HEK293 (cell line): ENCODE measurements at regions not wholly inside any gene's neighbourhood (a gene's known extent, or its start where the extent isn't known, plus 50 kb on each side); places are given as distances from the start of the nearest gene placed in this dataset.

Experiments used
- CTCF ChIA-PET: fragments of 350-600 bp; formaldehyde crosslinking; extraction: SDS; loops from one replicate; lab custom pipeline; 2021; ENCODE audit warnings: antibody characterized with exemption; lab: Yijun Ruan, JAX
- POLR2A ChIA-PET: fragments of 300-600 bp; formaldehyde crosslinking; extraction: SDS; loops from one replicate; lab custom pipeline; 2020; ENCODE audit warnings: antibody characterized with exemption, inconsistent platforms; lab: Yijun Ruan, JAX
- H3K27ac ChIP-seq: fragments of 200-500 bp; sonication (Bioruptor generic); 2 replicates; pipeline ENCODE4 v1.5.1; 2014; ENCODE audit warnings: low read depth, low read length, control low read depth, inconsistent platforms; ENCODE audit errors: extremely low read depth
- H3K36me3 ChIP-seq, 2 experiments: fragments of 200-500 bp in 1 of 2; sonication (Bioruptor generic) in 1 of 2; 1 replicate in 1 of 2; 2 replicates in 1 of 2; pipeline ENCODE4 v1.5.1; 2014 to 2017; ENCODE audit warnings: inconsistent platforms in 2 of 2, low read length in 2 of 2; ENCODE audit not compliant: control insufficient read depth in 2 of 2, insufficient read depth in 1 of 2
- H3K4me1 ChIP-seq: fragments of 200-500 bp; sonication (Bioruptor generic); 2 replicates; pipeline ENCODE4 v1.5.1; 2014; ENCODE audit warnings: mild to moderate bottlenecking, low read length, inconsistent platforms; ENCODE audit not compliant: control insufficient read depth, insufficient read depth
- H3K4me3 ChIP-seq: 2 replicates; pipeline ENCODE4 v1.5.1; 2011; ENCODE audit warnings: low read depth, mild to moderate bottlenecking, control low read depth, low read length, moderate library complexity
- H3K9me3 ChIP-seq: fragments of 200-500 bp; sonication (Bioruptor generic); 2 replicates; pipeline ENCODE4 v1.5.1; 2014; ENCODE audit warnings: low read depth, low read length, inconsistent platforms; ENCODE audit not compliant: control insufficient read depth, insufficient read depth
- EGR2 ChIP-seq: fragments of 450-650 bp; formaldehyde crosslinking; IDR thresholded peaks from 2 replicates; pipeline ENCODE4 v1.5.1; 2016; ENCODE audit warnings: low read depth, missing biosample characterization, missing genetic modification characterization
- GLIS2 ChIP-seq: fragments of 450-650 bp; formaldehyde crosslinking; IDR thresholded peaks from 2 replicates; pipeline ENCODE4 v1.5.1; 2016; ENCODE audit warnings: missing biosample characterization, missing genetic modification characterization
- MEIS1 ChIP-seq: sonication (generic); formaldehyde crosslinking; IDR thresholded peaks from 2 replicates; pipeline ENCODE4 v1.8.1; 2022; ENCODE audit warnings: missing genetic modification reagents, mild to moderate bottlenecking, borderline replicate concordance
- MYNN ChIP-seq: fragments of 450-650 bp; formaldehyde crosslinking; IDR thresholded peaks from 2 replicates; pipeline ENCODE4 v1.5.1; 2016; ENCODE audit warnings: missing biosample characterization, missing genetic modification characterization, borderline replicate concordance
- ZBTB21 ChIP-seq: fragments of 450-650 bp; formaldehyde crosslinking; IDR thresholded peaks from 2 replicates; pipeline ENCODE4 v1.5.1; 2017; ENCODE audit warnings: missing biosample characterization, missing genetic modification characterization
- ZEB2 ChIP-seq: fragments of 450-650 bp; formaldehyde crosslinking; IDR thresholded peaks from 2 replicates; pipeline ENCODE4 v1.5.1; 2016; ENCODE audit warnings: missing biosample characterization, missing genetic modification characterization
- ZNF133 ChIP-seq: fragments of 450-650 bp; formaldehyde crosslinking; IDR thresholded peaks from 2 replicates; pipeline ENCODE4 v1.5.1; 2016; ENCODE audit warnings: missing biosample characterization, missing genetic modification characterization
- ZNF202 ChIP-seq: fragments of 450-650 bp; formaldehyde crosslinking; IDR thresholded peaks from 2 replicates; pipeline ENCODE4 v1.5.1; 2016; ENCODE audit warnings: missing biosample characterization, missing genetic modification characterization, borderline replicate concordance
- ZNF423 ChIP-seq: fragments of 450-650 bp; formaldehyde crosslinking; IDR thresholded peaks from 2 replicates; pipeline ENCODE4 v1.5.1; 2016; ENCODE audit warnings: missing biosample characterization, missing genetic modification characterization
- ZNF629 ChIP-seq: fragments of 450-650 bp; formaldehyde crosslinking; IDR thresholded peaks from 2 replicates; pipeline ENCODE4 v1.5.1; 2017; ENCODE audit warnings: missing biosample characterization, missing genetic modification characterization
- ZNF701 ChIP-seq: fragments of 450-650 bp; formaldehyde crosslinking; IDR thresholded peaks from 2 replicates; pipeline ENCODE4 v1.5.1; 2016; ENCODE audit warnings: missing biosample characterization, missing genetic modification characterization
- ZNF768 ChIP-seq: fragments of 450-650 bp; formaldehyde crosslinking; IDR thresholded peaks from 2 replicates; pipeline ENCODE4 v1.5.1; 2018; ENCODE audit warnings: missing biosample characterization, mild to moderate bottlenecking, missing genetic modification characterization
- ZNF785 ChIP-seq: fragments of 450-650 bp; formaldehyde crosslinking; IDR thresholded peaks from 2 replicates; pipeline ENCODE4 v1.5.1; 2016; ENCODE audit warnings: missing biosample characterization, missing genetic modification characterization
- ZXDB ChIP-seq: fragments of 450-650 bp; formaldehyde crosslinking; IDR thresholded peaks from 2 replicates; pipeline ENCODE4 v1.5.1; 2016; ENCODE audit warnings: missing biosample characterization, missing genetic modification characterization
- TF ChIP-seq, protein P1 (sequence below): fragments of 450-650 bp; formaldehyde crosslinking; IDR thresholded peaks from 2 replicates; pipeline ENCODE4 v1.5.1; 2016; ENCODE audit warnings: missing biosample characterization, missing genetic modification characterization
- TF ChIP-seq, protein P2 (sequence below): fragments of 450-650 bp; formaldehyde crosslinking; IDR thresholded peaks from 2 replicates; pipeline ENCODE4 v1.5.1; 2016; ENCODE audit warnings: missing biosample characterization, missing genetic modification characterization
- TF ChIP-seq, protein P3 (sequence below): fragments of 450-650 bp; formaldehyde crosslinking; optimal IDR thresholded peaks from 2 replicates; pipeline ENCODE3; 2016; ENCODE audit warnings: missing biosample characterization, mild to moderate bottlenecking, missing genetic modification characterization
- TF ChIP-seq, protein P4 (sequence below): fragments of 450-650 bp; formaldehyde crosslinking; IDR thresholded peaks from 2 replicates; pipeline ENCODE4 v1.5.1; 2016; ENCODE audit warnings: missing biosample characterization, missing genetic modification characterization, borderline replicate concordance
- TF ChIP-seq, protein P5 (sequence below): fragments of 450-650 bp; formaldehyde crosslinking; IDR thresholded peaks from 2 replicates; pipeline ENCODE4 v1.5.1; 2016; ENCODE audit warnings: missing biosample characterization, missing genetic modification characterization

DNA sequence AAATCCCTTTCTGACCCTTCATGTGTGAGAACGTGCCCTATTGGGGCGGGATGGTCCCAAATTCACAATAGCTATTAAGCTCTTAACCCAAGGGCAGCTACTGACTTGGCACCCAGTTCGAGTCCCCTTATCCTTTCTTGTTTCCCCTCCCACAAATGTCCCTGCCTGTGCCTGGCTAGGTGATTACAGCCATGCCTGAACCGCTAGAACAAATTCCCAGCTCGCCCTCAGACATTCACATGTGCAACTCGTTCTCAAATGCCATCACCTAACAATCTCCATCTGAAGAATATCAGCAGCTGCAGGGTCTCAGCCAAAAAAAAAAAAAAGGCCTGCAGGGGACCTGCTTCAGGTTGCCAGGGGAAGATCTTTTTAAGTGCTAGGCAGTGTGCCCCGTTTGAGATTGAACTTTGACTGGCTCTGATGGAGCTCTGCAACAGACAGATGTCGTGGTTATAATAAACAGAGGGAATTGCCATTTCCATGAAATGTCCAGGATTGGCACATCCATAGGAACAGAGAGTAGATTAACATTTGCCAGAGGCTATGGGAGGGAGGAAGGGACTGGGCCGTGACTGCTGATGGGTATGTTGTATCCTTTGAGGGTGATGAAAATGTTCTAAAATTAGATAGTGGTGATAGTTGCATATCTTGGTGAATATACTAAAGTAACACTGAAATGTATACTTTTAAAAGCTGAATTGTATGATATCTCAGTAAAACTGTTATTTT, 347.2 kb upstream of the WWC1 start:
- POLR2A ChIA-PET = no interaction called here
- CTCF ChIA-PET = interaction anchor here (0.6 to 1.4 kb wide), 5 partner anchors 21 to 410 kb away, joined by 3 to 5 read pairs (median 3); no protein-coding TSS in a partner anchor

DNA sequence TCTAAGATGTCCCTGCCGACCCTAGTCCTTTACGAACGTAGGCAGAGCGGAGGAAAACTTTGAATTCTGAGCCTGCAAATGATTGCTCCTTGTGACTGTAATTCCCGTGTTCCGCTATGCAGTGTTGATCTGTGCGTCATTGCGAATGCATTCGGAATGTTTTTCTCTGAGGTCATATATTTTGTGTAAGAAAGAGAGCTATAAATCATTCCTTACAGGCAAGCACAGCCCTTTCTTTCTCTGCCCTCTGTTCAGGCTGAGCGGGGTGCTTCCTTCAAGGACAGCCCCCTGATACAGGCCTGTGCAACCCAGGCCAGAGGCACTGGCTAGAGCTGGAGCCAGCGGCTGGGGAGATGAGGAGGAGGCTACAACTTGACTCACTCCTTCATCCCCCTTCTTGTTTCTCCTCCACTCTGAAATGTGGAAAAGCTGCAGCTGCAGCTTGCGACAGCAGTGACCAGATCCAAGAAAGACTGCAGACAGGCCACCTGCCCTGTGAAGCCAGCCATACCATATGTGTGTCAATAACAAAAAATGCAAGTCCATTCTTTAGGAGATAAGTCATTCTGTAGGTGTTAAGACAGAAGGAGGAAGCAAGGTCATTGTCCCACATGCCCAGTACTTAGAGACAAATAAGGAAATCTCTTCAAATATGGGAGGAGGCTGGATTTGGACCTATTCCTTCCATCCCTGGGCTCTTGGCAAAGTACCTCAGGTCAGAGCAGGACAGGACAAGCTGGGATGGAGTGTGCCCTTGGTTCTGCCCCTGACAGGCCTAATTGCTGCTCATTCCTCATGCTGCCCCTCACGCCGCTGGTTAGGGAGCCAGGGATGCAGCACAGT, 345.7 kb upstream of the WWC1 start:
- POLR2A ChIA-PET = interaction anchor here (0.7 to 0.9 kb wide), 2 partner anchors 163 to 186 kb away, joined by 3 read pairs; no protein-coding TSS in a partner anchor
- H3K4me1 ChIP-seq = no peaks in the 10 kb centered on the region
- TF ChIP-seq ZXDB (tag by site-specific recombination) (no peak), ZNF423 (tag by site-specific recombination) (no peak), MYNN (tag by site-specific recombination) (no peak), MEIS1 (CRISPR knock-in tag) (peak; percentile 96), ZNF629 (tag by site-specific recombination) (peak; percentile 85), EGR2 (tag by site-specific recombination) (no peak), ZEB2 (no peak), GLIS2 (tag by site-specific recombination) (no peak), ZNF133 (tag by site-specific recombination) (no peak), ZNF202 (tag by site-specific recombination) (no peak), ZNF785 (tag by site-specific recombination) (no peak), ZBTB21 (tag by site-specific recombination) (peak; percentile 77; the same call in 1 of the 2 replicates)
- TF ChIP-seq, protein P1, sequence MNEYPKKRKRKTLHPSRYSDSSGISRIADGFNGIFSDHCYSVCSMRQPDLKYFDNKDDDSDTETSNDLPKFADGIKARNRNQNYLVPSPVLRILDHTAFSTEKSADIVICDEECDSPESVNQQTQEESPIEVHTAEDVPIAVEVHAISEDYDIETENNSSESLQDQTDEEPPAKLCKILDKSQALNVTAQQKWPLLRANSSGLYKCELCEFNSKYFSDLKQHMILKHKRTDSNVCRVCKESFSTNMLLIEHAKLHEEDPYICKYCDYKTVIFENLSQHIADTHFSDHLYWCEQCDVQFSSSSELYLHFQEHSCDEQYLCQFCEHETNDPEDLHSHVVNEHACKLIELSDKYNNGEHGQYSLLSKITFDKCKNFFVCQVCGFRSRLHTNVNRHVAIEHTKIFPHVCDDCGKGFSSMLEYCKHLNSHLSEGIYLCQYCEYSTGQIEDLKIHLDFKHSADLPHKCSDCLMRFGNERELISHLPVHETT = no peak
- TF ChIP-seq, protein P2, sequence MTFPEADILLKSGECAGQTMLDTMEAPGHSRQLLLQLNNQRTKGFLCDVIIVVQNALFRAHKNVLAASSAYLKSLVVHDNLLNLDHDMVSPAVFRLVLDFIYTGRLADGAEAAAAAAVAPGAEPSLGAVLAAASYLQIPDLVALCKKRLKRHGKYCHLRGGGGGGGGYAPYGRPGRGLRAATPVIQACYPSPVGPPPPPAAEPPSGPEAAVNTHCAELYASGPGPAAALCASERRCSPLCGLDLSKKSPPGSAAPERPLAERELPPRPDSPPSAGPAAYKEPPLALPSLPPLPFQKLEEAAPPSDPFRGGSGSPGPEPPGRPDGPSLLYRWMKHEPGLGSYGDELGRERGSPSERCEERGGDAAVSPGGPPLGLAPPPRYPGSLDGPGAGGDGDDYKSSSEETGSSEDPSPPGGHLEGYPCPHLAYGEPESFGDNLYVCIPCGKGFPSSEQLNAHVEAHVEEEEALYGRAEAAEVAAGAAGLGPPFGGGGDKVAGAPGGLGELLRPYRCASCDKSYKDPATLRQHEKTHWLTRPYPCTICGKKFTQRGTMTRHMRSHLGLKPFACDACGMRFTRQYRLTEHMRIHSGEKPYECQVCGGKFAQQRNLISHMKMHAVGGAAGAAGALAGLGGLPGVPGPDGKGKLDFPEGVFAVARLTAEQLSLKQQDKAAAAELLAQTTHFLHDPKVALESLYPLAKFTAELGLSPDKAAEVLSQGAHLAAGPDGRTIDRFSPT (tag by site-specific recombination) = 0 out of 2 replicates have a peak, but pooled peaks have one; percentile 17
- TF ChIP-seq, protein P3, sequence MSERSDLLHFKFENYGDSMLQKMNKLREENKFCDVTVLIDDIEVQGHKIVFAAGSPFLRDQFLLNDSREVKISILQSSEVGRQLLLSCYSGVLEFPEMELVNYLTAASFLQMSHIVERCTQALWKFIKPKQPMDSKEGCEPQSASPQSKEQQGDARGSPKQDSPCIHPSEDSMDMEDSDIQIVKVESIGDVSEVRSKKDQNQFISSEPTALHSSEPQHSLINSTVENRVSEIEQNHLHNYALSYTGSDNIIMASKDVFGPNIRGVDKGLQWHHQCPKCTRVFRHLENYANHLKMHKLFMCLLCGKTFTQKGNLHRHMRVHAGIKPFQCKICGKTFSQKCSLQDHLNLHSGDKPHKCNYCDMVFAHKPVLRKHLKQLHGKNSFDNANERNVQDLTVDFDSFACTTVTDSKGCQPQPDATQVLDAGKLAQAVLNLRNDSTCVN (tag by site-specific recombination) = no peak
- TF ChIP-seq, protein P4, sequence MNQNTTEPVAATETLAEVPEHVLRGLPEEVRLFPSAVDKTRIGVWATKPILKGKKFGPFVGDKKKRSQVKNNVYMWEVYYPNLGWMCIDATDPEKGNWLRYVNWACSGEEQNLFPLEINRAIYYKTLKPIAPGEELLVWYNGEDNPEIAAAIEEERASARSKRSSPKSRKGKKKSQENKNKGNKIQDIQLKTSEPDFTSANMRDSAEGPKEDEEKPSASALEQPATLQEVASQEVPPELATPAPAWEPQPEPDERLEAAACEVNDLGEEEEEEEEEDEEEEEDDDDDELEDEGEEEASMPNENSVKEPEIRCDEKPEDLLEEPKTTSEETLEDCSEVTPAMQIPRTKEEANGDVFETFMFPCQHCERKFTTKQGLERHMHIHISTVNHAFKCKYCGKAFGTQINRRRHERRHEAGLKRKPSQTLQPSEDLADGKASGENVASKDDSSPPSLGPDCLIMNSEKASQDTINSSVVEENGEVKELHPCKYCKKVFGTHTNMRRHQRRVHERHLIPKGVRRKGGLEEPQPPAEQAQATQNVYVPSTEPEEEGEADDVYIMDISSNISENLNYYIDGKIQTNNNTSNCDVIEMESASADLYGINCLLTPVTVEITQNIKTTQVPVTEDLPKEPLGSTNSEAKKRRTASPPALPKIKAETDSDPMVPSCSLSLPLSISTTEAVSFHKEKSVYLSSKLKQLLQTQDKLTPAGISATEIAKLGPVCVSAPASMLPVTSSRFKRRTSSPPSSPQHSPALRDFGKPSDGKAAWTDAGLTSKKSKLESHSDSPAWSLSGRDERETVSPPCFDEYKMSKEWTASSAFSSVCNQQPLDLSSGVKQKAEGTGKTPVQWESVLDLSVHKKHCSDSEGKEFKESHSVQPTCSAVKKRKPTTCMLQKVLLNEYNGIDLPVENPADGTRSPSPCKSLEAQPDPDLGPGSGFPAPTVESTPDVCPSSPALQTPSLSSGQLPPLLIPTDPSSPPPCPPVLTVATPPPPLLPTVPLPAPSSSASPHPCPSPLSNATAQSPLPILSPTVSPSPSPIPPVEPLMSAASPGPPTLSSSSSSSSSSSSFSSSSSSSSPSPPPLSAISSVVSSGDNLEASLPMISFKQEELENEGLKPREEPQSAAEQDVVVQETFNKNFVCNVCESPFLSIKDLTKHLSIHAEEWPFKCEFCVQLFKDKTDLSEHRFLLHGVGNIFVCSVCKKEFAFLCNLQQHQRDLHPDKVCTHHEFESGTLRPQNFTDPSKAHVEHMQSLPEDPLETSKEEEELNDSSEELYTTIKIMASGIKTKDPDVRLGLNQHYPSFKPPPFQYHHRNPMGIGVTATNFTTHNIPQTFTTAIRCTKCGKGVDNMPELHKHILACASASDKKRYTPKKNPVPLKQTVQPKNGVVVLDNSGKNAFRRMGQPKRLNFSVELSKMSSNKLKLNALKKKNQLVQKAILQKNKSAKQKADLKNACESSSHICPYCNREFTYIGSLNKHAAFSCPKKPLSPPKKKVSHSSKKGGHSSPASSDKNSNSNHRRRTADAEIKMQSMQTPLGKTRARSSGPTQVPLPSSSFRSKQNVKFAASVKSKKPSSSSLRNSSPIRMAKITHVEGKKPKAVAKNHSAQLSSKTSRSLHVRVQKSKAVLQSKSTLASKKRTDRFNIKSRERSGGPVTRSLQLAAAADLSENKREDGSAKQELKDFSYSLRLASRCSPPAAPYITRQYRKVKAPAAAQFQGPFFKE = no peak

More for the DNA sequence above, 347.2 kb upstream of the WWC1 start:
- Histone ChIP-seq H3K9me3 (no peaks in the 10 kb centered on the region), H3K36me3 (no peaks in the 10 kb centered on the region), H3K4me1 (no peaks in the 10 kb centered on the region), H3K27ac (no peak overlapping the region), H3K4me3 (no peak overlapping the region)
- TF ChIP-seq ZNF768 = no peak
- TF ChIP-seq, protein P5, sequence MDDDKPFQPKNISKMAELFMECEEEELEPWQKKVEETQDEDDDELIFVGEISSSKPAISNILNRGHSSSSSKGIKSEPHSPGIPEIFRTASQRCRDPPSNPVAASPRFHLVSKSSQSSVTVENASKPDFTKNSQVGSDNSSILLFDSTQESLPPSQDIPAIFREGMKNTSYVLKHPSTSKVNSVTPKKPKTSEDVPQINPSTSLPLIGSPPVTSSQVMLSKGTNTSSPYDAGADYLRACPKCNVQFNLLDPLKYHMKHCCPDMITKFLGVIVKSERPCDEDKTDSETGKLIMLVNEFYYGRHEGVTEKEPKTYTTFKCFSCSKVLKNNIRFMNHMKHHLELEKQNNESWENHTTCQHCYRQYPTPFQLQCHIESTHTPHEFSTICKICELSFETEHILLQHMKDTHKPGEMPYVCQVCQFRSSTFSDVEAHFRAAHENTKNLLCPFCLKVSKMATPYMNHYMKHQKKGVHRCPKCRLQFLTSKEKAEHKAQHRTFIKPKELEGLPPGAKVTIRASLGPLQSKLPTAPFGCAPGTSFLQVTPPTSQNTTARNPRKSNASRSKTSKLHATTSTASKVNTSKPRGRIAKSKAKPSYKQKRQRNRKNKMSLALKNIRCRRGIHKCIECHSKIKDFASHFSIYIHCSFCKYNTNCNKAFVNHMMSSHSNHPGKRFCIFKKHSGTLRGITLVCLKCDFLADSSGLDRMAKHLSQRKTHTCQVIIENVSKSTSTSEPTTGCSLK (tag by site-specific recombination) = no peak
- no peak for TF ChIP-seq ZNF701 (tag by site-specific recombination)

More for the DNA sequence above, 345.7 kb upstream of the WWC1 start:
- Histone ChIP-seq H3K27ac (no peak overlapping the region), H3K4me3 (no peak overlapping the region), H3K36me3 (no peaks in the 10 kb centered on the region), H3K9me3 (no peaks in the 10 kb centered on the region)
- CTCF ChIA-PET = no interaction called here
